ENCODE measurements at regions not wholly inside any gene's neighbourhood (a gene's known extent, or its start where the extent isn't known, plus 50 kb on each side); places are given as distances from the start of the nearest gene placed in this dataset.
A peak's percentile ranks its signal among the peaks of the same experiment; 100 is the strongest.

GRCh38 chr15:56307180-56307579 lies 58.0 kb upstream of the TEX9 start:
- no peak overlapping the region for H3K4me3 ChIP-seq (ENCODE audit: insufficient read depth, low read depth, low read length)
- no peaks in the 10 kb centered on the region for H3K27me3 ChIP-seq (ENCODE audit: control insufficient read depth, insufficient read depth, low read length)
- H3K36me3 ChIP-seq (replicated peaks; ENCODE audit: control insufficient read depth, insufficient read depth, low read length) = no peaks in the 10 kb centered on the region
- DNase-seq = peak; percentile 16

DNA sequence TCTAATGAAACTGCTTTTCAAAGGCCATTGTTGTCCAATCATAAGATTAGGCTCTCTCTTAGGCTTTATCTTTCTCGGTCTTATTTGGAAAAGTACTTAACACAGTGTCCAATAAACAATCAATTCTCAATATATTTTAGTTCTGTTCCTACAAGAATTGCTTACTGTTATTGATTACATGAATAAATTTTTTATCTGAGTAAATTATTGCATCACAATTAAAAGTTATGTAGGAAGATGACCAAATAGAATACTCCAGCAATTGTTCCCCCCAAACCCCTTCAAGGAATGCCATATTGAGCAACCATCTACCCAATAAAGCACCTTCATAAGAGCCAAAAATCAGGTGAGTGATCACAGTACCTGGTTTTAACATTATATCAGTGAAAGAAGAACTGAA lies 55.0 kb upstream of the RFX7 start:
- Histone ChIP-seq H3K27me3 (ENCODE audit: control insufficient read depth, insufficient read depth, low read length) (no peaks in the 10 kb centered on the region), H3K4me3 (ENCODE audit: insufficient read depth, low read depth, low read length) (no peak overlapping the region), H3K36me3 (replicated peaks; ENCODE audit: control insufficient read depth, insufficient read depth, low read length) (no peaks in the 10 kb centered on the region)
- DNase-seq = no peak

DNA sequence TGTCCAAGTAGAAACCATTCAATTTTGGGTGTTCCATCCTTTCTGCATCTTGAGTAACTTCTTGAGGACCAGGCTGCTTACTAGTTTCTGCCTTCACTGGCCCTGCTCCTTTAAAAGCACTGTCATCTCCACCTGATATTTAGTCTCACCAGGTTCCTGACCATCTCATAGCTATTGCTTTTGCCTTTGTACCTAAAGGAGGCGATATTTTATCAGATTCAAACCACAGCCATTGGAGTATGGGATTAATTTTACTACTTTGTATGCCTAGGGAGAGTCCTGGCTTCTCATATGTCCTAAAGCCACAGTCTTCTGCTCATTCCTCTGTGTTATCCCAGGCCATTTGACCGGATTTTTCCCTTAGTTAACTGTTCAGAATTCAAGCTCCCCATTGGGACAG lies 51.8 kb upstream of the RFX7 start:
- Histone ChIP-seq H3K27me3 (ENCODE audit: control insufficient read depth, insufficient read depth, low read length) (no peaks in the 10 kb centered on the region), H3K36me3 (replicated peaks; ENCODE audit: control insufficient read depth, insufficient read depth, low read length) (no peaks in the 10 kb centered on the region), H3K4me3 (ENCODE audit: insufficient read depth, low read depth, low read length) (no peak overlapping the region)
- no peak for DNase-seq

- no peaks in the 10 kb centered on the region for H3K27me3 ChIP-seq (ENCODE audit: control insufficient read depth, insufficient read depth, low read length)
- no peaks in the 10 kb centered on the region for H3K36me3 ChIP-seq (replicated peaks; ENCODE audit: control insufficient read depth, insufficient read depth, low read length)
- DNase-seq = no peak
- no peak overlapping the region for H3K4me3 ChIP-seq (ENCODE audit: insufficient read depth, low read depth, low read length)
Measured at GRCh38 chr15:56293495-56294292, 50.0 kb upstream of the RFX7 start.
